ENCODE measurements at regions not wholly inside any gene's neighbourhood (a gene's known extent, or its start where the extent isn't known, plus 50 kb on each side); places are given as distances from the start of the nearest gene placed in this dataset.

GRCh38 chr3:87161417-87161816 lies 65.7 kb upstream of the CHMP2B start:
- H3K4me3 ChIP-seq (ENCODE audit: low read depth, low read length) = no peak overlapping the region
- DNase-seq (ENCODE audit: low read depth, low spot score) = no peak
- TF ChIP-seq, protein P1, sequence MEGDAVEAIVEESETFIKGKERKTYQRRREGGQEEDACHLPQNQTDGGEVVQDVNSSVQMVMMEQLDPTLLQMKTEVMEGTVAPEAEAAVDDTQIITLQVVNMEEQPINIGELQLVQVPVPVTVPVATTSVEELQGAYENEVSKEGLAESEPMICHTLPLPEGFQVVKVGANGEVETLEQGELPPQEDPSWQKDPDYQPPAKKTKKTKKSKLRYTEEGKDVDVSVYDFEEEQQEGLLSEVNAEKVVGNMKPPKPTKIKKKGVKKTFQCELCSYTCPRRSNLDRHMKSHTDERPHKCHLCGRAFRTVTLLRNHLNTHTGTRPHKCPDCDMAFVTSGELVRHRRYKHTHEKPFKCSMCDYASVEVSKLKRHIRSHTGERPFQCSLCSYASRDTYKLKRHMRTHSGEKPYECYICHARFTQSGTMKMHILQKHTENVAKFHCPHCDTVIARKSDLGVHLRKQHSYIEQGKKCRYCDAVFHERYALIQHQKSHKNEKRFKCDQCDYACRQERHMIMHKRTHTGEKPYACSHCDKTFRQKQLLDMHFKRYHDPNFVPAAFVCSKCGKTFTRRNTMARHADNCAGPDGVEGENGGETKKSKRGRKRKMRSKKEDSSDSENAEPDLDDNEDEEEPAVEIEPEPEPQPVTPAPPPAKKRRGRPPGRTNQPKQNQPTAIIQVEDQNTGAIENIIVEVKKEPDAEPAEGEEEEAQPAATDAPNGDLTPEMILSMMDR (IDR thresholded peaks at IDR 0.05; ENCODE audit: insufficient read depth, low read length, missing control alignments) = no peak
- ChIA-PET POLR2A (interaction anchor here (0.5 kb wide), 1 partner anchor 50 kb away, joined by 3 read pairs; no protein-coding TSS in a partner anchor), CTCF (interaction anchor here (1.1 kb wide), 1 partner anchor 16 kb away, joined by 3 read pairs; no protein-coding TSS in a partner anchor)

- ChIA-PET CTCF (interaction anchor here (1.1 kb wide), 2 partner anchors 15 to 154 kb away, joined by 3 read pairs; no protein-coding TSS in a partner anchor), POLR2A (no interaction called here)
- no peak overlapping the region for H3K4me3 ChIP-seq (ENCODE audit: low read depth, low read length)
- no peak for DNase-seq (ENCODE audit: low read depth, low spot score)
- TF ChIP-seq, protein P1 (IDR thresholded peaks at IDR 0.05; ENCODE audit: insufficient read depth, low read length, missing control alignments) = no peak
Measured at GRCh38 chr3:87161013-87161412, 66.1 kb upstream of the CHMP2B start.

GRCh38 chr3:87158823-87159222 lies 68.3 kb upstream of the CHMP2B start:
- no peak overlapping the region for H3K4me3 ChIP-seq (ENCODE audit: low read depth, low read length)
- TF ChIP-seq, protein P1 (IDR thresholded peaks at IDR 0.05; ENCODE audit: insufficient read depth, low read length, missing control alignments) = no peak
- ChIA-PET CTCF (interaction anchor here (1.3 to 1.8 kb wide), 2 partner anchors 9 to 11 kb away, joined by 5 to 6 read pairs; no protein-coding TSS in a partner anchor), POLR2A (no interaction called here)
- no peak for DNase-seq (ENCODE audit: low read depth, low spot score)

DNA sequence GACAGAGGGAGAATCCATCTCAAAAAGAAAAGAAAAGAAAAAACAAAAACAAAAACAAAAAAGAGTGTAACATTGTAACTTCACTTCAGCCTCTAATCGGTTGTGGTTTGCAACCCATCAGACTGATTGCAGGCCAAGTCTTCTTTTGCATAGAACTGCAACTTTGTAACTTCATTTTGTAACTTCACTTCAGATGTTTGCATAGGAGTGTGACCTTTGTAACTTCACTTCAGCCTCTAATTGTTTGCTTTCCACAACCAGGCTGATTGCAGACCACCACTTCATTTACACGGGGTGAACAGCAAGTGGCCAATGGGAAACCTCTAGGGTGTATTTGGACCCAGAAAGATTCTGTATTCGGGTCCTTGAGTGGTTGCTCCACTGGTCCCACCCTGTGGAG lies 79.1 kb upstream of the CHMP2B start:
- TF ChIP-seq, protein P1 (IDR thresholded peaks at IDR 0.05; ENCODE audit: insufficient read depth, low read length, missing control alignments) = no peak
- no peak overlapping the region for H3K4me3 ChIP-seq (ENCODE audit: low read depth, low read length)
- ChIA-PET POLR2A (no interaction called here), CTCF (no interaction called here)
- DNase-seq (ENCODE audit: low read depth, low spot score) = no peak

DNA sequence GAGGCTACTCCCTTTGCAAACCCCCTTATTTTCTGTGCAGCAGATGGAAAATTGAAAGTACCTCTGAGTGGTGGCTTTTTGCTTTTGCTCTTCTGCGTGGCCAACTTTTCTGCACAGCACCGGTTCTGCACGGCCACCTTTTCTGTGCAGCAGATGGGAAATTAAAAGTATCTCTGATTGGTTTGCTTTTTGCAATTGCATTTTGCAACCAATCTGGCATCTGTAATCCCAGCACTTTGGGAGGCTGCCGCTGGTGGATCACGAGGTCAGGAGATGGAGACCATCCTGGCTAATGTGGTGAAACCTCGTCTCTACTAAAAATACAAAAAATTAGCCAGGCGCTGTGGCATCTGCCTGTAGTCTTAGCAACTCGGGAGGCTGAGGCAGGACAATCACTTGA lies 79.5 kb upstream of the CHMP2B start:
- TF ChIP-seq, protein P1 (IDR thresholded peaks at IDR 0.05; ENCODE audit: insufficient read depth, low read length, missing control alignments) = no peak
- CTCF ChIA-PET = no interaction called here
- POLR2A ChIA-PET = no interaction called here
- H3K4me3 ChIP-seq (ENCODE audit: low read depth, low read length) = no peak overlapping the region
- DNase-seq (ENCODE audit: low read depth, low spot score) = no peak

GRCh38 chr3:87145553-87145952 lies 81.6 kb upstream of the CHMP2B start:
- POLR2A ChIA-PET = no interaction called here
- H3K4me3 ChIP-seq (ENCODE audit: low read depth, low read length) = no peak overlapping the region
- DNase-seq (ENCODE audit: low read depth, low spot score) = no peak
- CTCF ChIA-PET = interaction anchor here (0.7 to 1.8 kb wide), 7 partner anchors 8 to 373 kb away, joined by 3 to 8 read pairs (median 3); no protein-coding TSS in a partner anchor
- TF ChIP-seq, protein P1 (IDR thresholded peaks at IDR 0.05; ENCODE audit: insufficient read depth, low read length, missing control alignments) = peak; percentile 25

Data from AG04449 (cell line).